Calu3 (cell line): ENCODE measurements at regions not wholly inside any gene's neighbourhood (a gene's known extent, or its start where the extent isn't known, plus 50 kb on each side); places are given as distances from the start of the nearest gene placed in this dataset.

ENCODE experiments used
- BruUV-seq: library from RNA; stranded (reverse); fragments of 400-500 nt; replicated peaks from 2 replicates; lab custom pipeline; 2021; lab: Mats Ljungman, UMichigan
- CTCF ChIA-PET: fragments of 300-600 bp; sonication (Branson Sonifier 250); formaldehyde crosslinking; loops from one replicate; lab custom pipeline; 2022; ENCODE audit warnings: antibody characterized with exemption; lab: Charles Lee
- DNase-seq: peaks from one replicate; pipeline ENCODE4 v3.0.0; 2022
- H3K27ac Mint-ChIP-seq: one replicate; pipeline ENCODE4 v1.8.0; 2022; ENCODE audit warnings: mixed read lengths; ENCODE audit not compliant: unreplicated experiment
- H3K27me3 Mint-ChIP-seq: one replicate; pipeline ENCODE4 v1.8.0; 2022; ENCODE audit warnings: mixed read lengths; ENCODE audit not compliant: unreplicated experiment
- H3K36me3 Mint-ChIP-seq: one replicate; pipeline ENCODE4 v1.8.0; 2022; ENCODE audit warnings: mild to moderate bottlenecking, moderate library complexity, mixed read lengths; ENCODE audit not compliant: insufficient read depth, unreplicated experiment
- H3K4me1 Mint-ChIP-seq: one replicate; pipeline ENCODE4 v1.8.0; 2022; ENCODE audit warnings: mild to moderate bottlenecking, low read depth, mixed read lengths; ENCODE audit not compliant: unreplicated experiment
- H3K4me3 Mint-ChIP-seq: one replicate; pipeline ENCODE4 v1.8.0; 2022; ENCODE audit warnings: mild to moderate bottlenecking, low read depth, moderate library complexity, mixed read lengths; ENCODE audit not compliant: unreplicated experiment
- H3K9me3 Mint-ChIP-seq: one replicate; pipeline ENCODE4 v1.8.0; 2022; ENCODE audit warnings: low read depth, mixed read lengths; ENCODE audit not compliant: unreplicated experiment
- intact Hi-C: fragments of 100-400 bp; cut with micrococcal nuclease; formaldehyde crosslinking; loops from one replicate; pipeline ENCODE4 v1.10.0; 2022; ENCODE audit not compliant: unreplicated experiment
- TF ChIP-seq, protein P1 (sequence below): fragments of 200-600 bp; IDR thresholded peaks from one replicate; pipeline ENCODE4 v1.8.0; 2022; ENCODE audit warnings: antibody characterized with exemption; ENCODE audit not compliant: unreplicated experiment

DNA sequence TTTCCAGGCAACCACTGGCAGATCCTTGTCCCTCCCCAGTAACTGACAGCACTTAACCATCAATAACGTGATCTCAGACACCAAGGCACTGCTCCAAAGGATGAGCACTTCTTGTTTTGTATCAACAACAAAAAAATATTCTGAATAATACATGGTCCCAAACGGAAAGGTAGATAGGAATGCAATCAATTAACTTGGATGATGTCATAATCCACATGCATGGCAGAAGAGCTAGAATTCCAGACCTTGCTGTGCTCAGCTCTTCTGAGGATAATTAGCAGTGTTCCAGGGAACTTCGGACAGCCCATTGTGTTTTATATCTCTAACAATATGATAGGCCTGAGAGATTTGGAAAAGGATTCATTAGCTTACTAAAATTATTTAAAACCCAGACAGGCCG lies 288.4 kb upstream of the PCSK5 start:
- CTCF ChIA-PET, result interaction anchor here (1.6 kb wide), 1 partner anchor 253 kb away, joined by 24 read pairs; no protein-coding TSS in a partner anchor
- TF ChIP-seq, protein P1, sequence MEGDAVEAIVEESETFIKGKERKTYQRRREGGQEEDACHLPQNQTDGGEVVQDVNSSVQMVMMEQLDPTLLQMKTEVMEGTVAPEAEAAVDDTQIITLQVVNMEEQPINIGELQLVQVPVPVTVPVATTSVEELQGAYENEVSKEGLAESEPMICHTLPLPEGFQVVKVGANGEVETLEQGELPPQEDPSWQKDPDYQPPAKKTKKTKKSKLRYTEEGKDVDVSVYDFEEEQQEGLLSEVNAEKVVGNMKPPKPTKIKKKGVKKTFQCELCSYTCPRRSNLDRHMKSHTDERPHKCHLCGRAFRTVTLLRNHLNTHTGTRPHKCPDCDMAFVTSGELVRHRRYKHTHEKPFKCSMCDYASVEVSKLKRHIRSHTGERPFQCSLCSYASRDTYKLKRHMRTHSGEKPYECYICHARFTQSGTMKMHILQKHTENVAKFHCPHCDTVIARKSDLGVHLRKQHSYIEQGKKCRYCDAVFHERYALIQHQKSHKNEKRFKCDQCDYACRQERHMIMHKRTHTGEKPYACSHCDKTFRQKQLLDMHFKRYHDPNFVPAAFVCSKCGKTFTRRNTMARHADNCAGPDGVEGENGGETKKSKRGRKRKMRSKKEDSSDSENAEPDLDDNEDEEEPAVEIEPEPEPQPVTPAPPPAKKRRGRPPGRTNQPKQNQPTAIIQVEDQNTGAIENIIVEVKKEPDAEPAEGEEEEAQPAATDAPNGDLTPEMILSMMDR, result no peak
- peaks cover 52% of the 10 kb centered on the region for H3K27me3 Mint-ChIP-seq
- BruUV-seq, result no TSS peak
- no peaks in the 10 kb centered on the region for H3K9me3 Mint-ChIP-seq
- no peak overlapping the region for H3K4me3 Mint-ChIP-seq
- intact Hi-C loops, result no loop called here
- H3K36me3 Mint-ChIP-seq, result no peaks in the 10 kb centered on the region
- H3K4me1 Mint-ChIP-seq, result no peaks in the 10 kb centered on the region
- H3K27ac Mint-ChIP-seq, result no peak overlapping the region
- DNase-seq, result no peak

DNA sequence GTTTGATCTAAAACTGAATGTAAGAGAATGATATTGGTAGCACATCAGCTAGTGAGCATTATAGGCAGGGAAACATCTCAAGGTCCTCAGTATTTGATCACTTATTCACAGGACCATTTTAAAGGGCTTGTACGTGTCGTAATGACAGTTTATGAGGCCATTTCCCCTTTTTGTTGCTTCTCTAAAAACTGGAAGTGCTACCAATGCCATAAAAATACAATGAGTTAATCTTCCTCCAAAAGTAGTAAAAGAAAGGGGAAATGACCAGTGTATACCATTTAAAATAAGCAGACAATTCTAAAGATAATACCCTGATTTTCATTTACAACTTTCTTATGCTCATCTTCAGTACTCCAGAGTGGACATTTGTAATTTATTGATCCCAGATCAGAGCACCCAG lies 285.8 kb upstream of the PCSK5 start:
- H3K27me3 Mint-ChIP-seq, result peaks cover 69% of the 10 kb centered on the region
- TF ChIP-seq, protein P1, result no peak
- no peak for DNase-seq
- CTCF ChIA-PET, result no interaction called here
- intact Hi-C loops, result no loop called here
- no peaks in the 10 kb centered on the region for H3K9me3 Mint-ChIP-seq
- no peak overlapping the region for H3K4me3 Mint-ChIP-seq
- no peak overlapping the region for H3K27ac Mint-ChIP-seq
- BruUV-seq, result no TSS peak
- H3K36me3 Mint-ChIP-seq, result no peaks in the 10 kb centered on the region
- H3K4me1 Mint-ChIP-seq, result no peaks in the 10 kb centered on the region

DNA sequence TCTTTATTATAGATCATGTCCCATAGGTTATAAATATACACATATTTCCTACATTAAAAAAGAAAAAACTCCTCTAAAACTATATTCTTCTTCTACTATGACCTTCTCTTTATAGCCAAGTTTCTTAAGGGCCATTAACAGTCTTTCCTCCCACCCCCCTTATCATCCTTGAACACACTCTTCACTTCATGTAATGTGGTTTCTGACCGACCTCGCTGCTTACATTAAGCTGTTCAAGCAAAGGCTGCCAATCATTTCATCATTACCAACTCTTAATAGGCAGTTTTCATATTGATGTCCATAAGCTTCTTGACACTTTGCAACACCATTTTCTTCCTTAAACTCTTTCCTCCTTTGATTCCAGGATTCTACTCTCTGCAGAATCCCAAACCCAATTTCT lies 283.0 kb upstream of the PCSK5 start:
- no peaks in the 10 kb centered on the region for H3K36me3 Mint-ChIP-seq
- no peaks in the 10 kb centered on the region for H3K9me3 Mint-ChIP-seq
- CTCF ChIA-PET, result no interaction called here
- H3K27ac Mint-ChIP-seq, result no peak overlapping the region
- H3K27me3 Mint-ChIP-seq, result peaks cover 80% of the 10 kb centered on the region
- no TSS peak for BruUV-seq
- no peak for DNase-seq
- no peaks in the 10 kb centered on the region for H3K4me1 Mint-ChIP-seq
- intact Hi-C loops, result no loop called here
- TF ChIP-seq, protein P1, result no peak
- H3K4me3 Mint-ChIP-seq, result no peak overlapping the region

DNA sequence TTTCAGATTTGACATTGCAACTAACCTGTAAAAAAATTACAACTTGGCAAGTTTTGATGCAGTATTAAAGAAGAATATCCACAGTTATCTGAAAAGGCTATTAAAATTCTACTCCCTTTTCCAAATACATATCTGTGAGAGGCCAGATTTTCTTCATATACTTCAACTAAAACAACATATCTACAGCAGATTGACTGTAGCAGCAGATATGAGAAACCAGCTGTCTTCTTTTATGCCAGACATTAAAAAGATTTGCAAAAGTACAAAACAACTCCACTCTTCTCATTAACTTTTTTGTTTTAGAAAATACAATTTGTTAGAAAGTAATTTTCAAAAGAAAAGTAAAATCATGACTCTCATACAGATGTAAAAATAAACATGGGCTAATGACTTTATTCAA lies 281.1 kb upstream of the PCSK5 start:
- peaks cover 75% of the 10 kb centered on the region for H3K27me3 Mint-ChIP-seq
- H3K27ac Mint-ChIP-seq, result no peak overlapping the region
- DNase-seq, result no peak
- BruUV-seq, result no TSS peak
- TF ChIP-seq, protein P1, result no peak
- H3K4me3 Mint-ChIP-seq, result no peak overlapping the region
- intact Hi-C loops, result no loop called here
- H3K4me1 Mint-ChIP-seq, result no peaks in the 10 kb centered on the region
- CTCF ChIA-PET, result no interaction called here
- H3K36me3 Mint-ChIP-seq, result no peaks in the 10 kb centered on the region
- H3K9me3 Mint-ChIP-seq, result no peaks in the 10 kb centered on the region
